Tibial nerve (tissue), 3 donors: ENCODE measurements at regions not wholly inside any gene's neighbourhood (a gene's known extent, or its start where the extent isn't known, plus 50 kb on each side); places are given as distances from the start of the nearest gene placed in this dataset.
"Not testable (repeated sequence)": the region's sequence is repeated elsewhere in the genome, so short reads cannot be mapped to it uniquely, and the experiment has no call there.

ENCODE experiments used
- CTCF ChIP-seq, 5 experiments: fragments of 200-600 bp in 3 of 5; fragments of 450-650 bp in 2 of 5; sonication (generic) in 3 of 5; IDR thresholded peaks; one replicate each; pipeline ENCODE4 v1.5.1; 2016 to 2019; ENCODE audit warnings: antibody characterized with exemption in 5 of 5, mild to moderate bottlenecking in 3 of 5, moderate library complexity in 2 of 5
- POLR2A ChIP-seq, 2 donors: fragments of 450-650 bp; IDR thresholded peaks; one replicate each; pipeline ENCODE4 v1.6.1; 2017; ENCODE audit warnings: antibody characterized with exemption in 2 of 2, mild to moderate bottlenecking in 2 of 2, moderate library complexity in 2 of 2

GRCh38 chr6:139697856-139698255, 323.4 kb upstream of the CITED2 start:
- TF ChIP-seq CTCF, POLR2A (IDR thresholded peaks at IDR 0.05): not testable (repeated sequence)
